Globus pallidus (tissue), 1 donor: ENCODE measurements at regions not wholly inside any gene's neighbourhood (a gene's known extent, or its start where the extent isn't known, plus 50 kb on each side); places are given as distances from the start of the nearest gene placed in this dataset.
"Not testable (repeated sequence)": the region's sequence is repeated elsewhere in the genome, so short reads cannot be mapped to it uniquely, and the experiment has no call there.

Experiments
- DNase-seq: peaks from one replicate; pipeline ENCODE4 v3.0.0-alpha.2; 2015; ENCODE audit warnings: low spot score

GRCh38 chr1:58836408-58836807 is 52.6 kb upstream of the JUN start:
- no peak for DNase-seq

GRCh38 chr1:58837886-58838285 is 54.0 kb upstream of the JUN start:
- no peak for DNase-seq

GRCh38 chr1:58839147-58839795 is 55.4 kb upstream of the JUN start:
- no peak for DNase-seq

- DNase-seq = no peak
Measured at GRCh38 chr1:58839846-58840835, 56.3 kb upstream of the JUN start.

- DNase-seq = no peak
Measured at GRCh38 chr1:58841455-58841854, 57.6 kb upstream of the JUN start.

GRCh38 chr1:58842941-58843340 is 59.1 kb upstream of the JUN start:
- DNase-seq = no peak

GRCh38 chr1:58844176-58844575 is 60.3 kb upstream of the JUN start:
- no peak for DNase-seq

- no peak for DNase-seq
Measured at GRCh38 chr1:58845942-58846341, 62.1 kb upstream of the JUN start.

GRCh38 chr1:58848818-58849411 is 65.1 kb upstream of the JUN start:
- no peak for DNase-seq

- DNase-seq = no peak
Measured at GRCh38 chr1:58849551-58849950, 65.7 kb upstream of the JUN start.

- DNase-seq = no peak
Measured at GRCh38 chr1:58850636-58851035, 66.8 kb upstream of the JUN start.

GRCh38 chr1:58852731-58853485 is 69.1 kb upstream of the JUN start:
- DNase-seq = peak; percentile 51

- no peak for DNase-seq
Measured at GRCh38 chr1:58854576-58854975, 70.7 kb upstream of the JUN start.

- DNase-seq = no peak
Measured at GRCh38 chr1:58855274-58856165, 71.7 kb upstream of the JUN start.

GRCh38 chr1:58856281-58856680 is 72.4 kb upstream of the JUN start:
- DNase-seq = not testable (repeated sequence)

GRCh38 chr1:58857680-58858673 is 74.1 kb upstream of the JUN start:
- no peak for DNase-seq

GRCh38 chr1:58859769-58860485 is 76.1 kb upstream of the JUN start:
- DNase-seq = no peak

- DNase-seq = no peak
Measured at GRCh38 chr1:58861076-58861475, 77.2 kb upstream of the JUN start.

GRCh38 chr1:58861506-58861905 is 77.7 kb upstream of the JUN start:
- DNase-seq = no peak
